ENCODE measurements at regions not wholly inside any gene's neighbourhood (a gene's known extent, or its start where the extent isn't known, plus 50 kb on each side); places are given as distances from the start of the nearest gene placed in this dataset.

GRCh38 chr20:54272901-54273488 is 65.1 kb downstream of the PFDN4 start:
- peak in 1 of 2 donors; percentile 6 for DNase-seq

GRCh38 chr20:54275359-54276111 is 67.6 kb downstream of the PFDN4 start:
- no peak for DNase-seq

GRCh38 chr20:54276577-54277169 is 68.8 kb downstream of the PFDN4 start:
- DNase-seq = no peak

GRCh38 chr20:54278262-54278661 is 70.4 kb downstream of the PFDN4 start:
- DNase-seq = no peak

GRCh38 chr20:54282625-54283024 is 74.7 kb downstream of the PFDN4 start:
- no peak for DNase-seq

GRCh38 chr20:54283253-54283652 is 75.4 kb downstream of the PFDN4 start:
- DNase-seq = no peak

GRCh38 chr20:54284928-54285704 is 77.2 kb downstream of the PFDN4 start:
- DNase-seq = no peak

GRCh38 chr20:54290636-54291035 is 82.7 kb downstream of the PFDN4 start:
- no peak for DNase-seq

- no peak for DNase-seq
Observed at GRCh38 chr20:54291339-54292010, 83.6 kb downstream of the PFDN4 start.

GRCh38 chr20:54292185-54292584 is 84.3 kb downstream of the PFDN4 start:
- DNase-seq = no peak

- DNase-seq = no peak
Observed at GRCh38 chr20:54293526-54293925, 85.6 kb downstream of the PFDN4 start.

- DNase-seq = no peak
Observed at GRCh38 chr20:54294094-54294493, 86.2 kb downstream of the PFDN4 start.

GRCh38 chr20:54295686-54296085 is 87.8 kb downstream of the PFDN4 start:
- DNase-seq = no peak

GRCh38 chr20:54305421-54305820 is 97.5 kb downstream of the PFDN4 start:
- DNase-seq = no peak

- no peak for DNase-seq
Observed at GRCh38 chr20:54306985-54307710, 99.3 kb downstream of the PFDN4 start.

GRCh38 chr20:54308804-54309203 is 100.9 kb downstream of the PFDN4 start:
- no peak for DNase-seq

GRCh38 chr20:54318892-54319291 is 111.0 kb downstream of the PFDN4 start:
- no peak for DNase-seq

- DNase-seq = no peak
Observed at GRCh38 chr20:54320148-54320607, 112.3 kb downstream of the PFDN4 start.

GRCh38 chr20:54321352-54322087 is 113.6 kb downstream of the PFDN4 start:
- DNase-seq = no peak

- no peak for DNase-seq
Observed at GRCh38 chr20:54323227-54323734, 115.4 kb downstream of the PFDN4 start.

- no peak for DNase-seq
Observed at GRCh38 chr20:54324041-54324440, 116.2 kb downstream of the PFDN4 start.

All from inflammatory macrophage treated with lipopolysaccharide for 1 hour (primary cell).